LoVo (cell line): ENCODE measurements at regions not wholly inside any gene's neighbourhood (a gene's known extent, or its start where the extent isn't known, plus 50 kb on each side); places are given as distances from the start of the nearest gene placed in this dataset.
"Not testable (repeated sequence)": the region's sequence is repeated elsewhere in the genome, so short reads cannot be mapped to it uniquely, and the experiment has no call there.

Experiments used
- DNase-seq: peaks from one replicate; pipeline ENCODE4 v3.0.0-alpha.2; 2016; ENCODE audit warnings: low spot score

DNA sequence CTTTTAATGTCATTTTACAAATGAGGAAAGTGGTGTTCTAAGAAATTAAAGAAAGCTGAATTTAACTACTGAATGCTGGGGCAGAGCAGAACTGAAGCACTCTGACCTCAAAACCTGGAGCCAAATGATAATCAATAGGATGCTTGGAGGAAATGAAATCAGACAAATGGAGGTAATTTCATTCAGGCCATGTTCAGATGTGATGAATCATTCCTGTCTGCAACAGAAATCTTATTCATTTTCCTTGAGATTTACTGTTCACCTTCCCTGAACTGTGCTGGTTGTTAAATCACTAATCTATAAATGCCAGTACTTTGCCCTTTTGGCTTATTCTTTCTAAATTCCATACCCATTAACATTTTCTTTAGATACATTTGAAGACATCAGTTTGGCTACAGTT lies 85.6 kb upstream of the SNX7 start:
- DNase-seq = no peak

GRCh38 chr1:98565951-98566350 lies 95.6 kb upstream of the SNX7 start:
- DNase-seq = no peak

GRCh38 chr1:98559291-98559690 lies 102.2 kb upstream of the SNX7 start:
- DNase-seq = no peak

- no peak for DNase-seq
These were observed 103.6 kb upstream of the SNX7 start for GRCh38 chr1:98557895-98558294.

- DNase-seq = peak; percentile 43
These were observed 104.9 kb upstream of the SNX7 start for GRCh38 chr1:98556521-98557158.

DNA sequence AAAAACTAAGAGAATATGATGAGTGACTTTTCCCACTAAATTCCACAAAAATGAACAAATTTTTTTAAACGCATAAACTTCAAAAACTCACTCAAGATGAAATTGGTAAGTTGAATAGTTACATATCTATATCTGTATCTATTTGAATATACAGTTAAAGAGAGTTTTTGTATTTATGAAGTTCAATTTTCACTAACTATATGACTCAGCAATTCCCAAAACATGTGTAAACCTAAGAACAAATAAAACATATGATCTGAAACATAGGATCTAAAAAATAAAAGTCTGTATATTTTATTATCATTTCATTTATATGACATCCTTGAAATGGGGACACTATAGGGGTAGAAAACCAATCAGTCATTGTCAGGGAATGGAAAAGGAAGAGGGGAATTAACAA lies 105.7 kb upstream of the SNX7 start:
- no peak for DNase-seq

DNA sequence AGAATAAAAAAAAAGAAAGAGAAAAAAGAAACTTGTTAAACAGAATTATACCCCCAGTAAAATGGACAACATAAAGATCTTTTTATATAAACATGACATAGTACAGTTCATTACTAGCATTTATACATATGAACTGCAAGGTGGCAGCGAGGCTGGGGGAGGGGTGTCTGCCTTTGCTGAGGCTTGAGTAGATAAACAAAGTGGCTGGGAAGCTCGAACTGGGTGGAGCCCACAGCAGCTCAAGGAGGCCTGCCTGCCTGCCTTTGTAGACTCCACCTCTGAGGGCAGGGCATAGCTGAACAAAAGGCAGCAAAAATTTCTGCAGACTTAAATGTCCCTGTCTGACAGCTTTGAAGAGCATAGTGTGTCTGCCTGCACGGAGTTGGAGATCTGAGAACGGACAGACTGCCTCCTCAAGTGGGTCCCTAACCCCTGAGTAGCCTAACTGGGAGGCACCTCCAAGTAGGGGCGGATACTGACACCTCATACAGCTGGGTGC lies 108.9 kb upstream of the SNX7 start:
- not testable (repeated sequence) for DNase-seq

GRCh38 chr1:98550076-98550475 lies 111.4 kb upstream of the SNX7 start:
- no peak for DNase-seq

- DNase-seq = no peak
These were observed 115.2 kb upstream of the SNX7 start for GRCh38 chr1:98546319-98546718.

DNA sequence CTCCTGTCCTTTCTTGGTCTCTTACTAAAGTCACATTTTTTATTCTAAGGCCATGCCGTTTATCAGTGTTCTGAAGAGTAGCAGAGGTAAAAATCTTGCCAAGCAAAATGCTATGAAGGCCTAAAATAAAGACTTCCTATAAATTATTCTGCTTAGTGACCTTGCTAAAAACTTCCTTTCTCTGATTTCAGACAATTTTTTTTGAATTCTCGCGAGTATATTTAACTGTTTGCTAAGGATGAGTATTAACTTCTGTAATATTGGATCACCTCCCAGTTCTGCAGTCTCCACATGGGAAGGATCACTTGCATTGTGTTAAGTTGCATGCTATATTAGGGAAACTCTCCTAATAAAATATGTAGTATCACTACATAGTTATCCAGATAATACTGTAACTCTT lies 123.4 kb upstream of the SNX7 start:
- no peak for DNase-seq

- DNase-seq = no peak
These were observed 138.3 kb upstream of the SNX7 start for GRCh38 chr1:98523256-98523655.

- no peak for DNase-seq
These were observed 145.2 kb upstream of the SNX7 start for GRCh38 chr1:98516306-98516705.

DNA sequence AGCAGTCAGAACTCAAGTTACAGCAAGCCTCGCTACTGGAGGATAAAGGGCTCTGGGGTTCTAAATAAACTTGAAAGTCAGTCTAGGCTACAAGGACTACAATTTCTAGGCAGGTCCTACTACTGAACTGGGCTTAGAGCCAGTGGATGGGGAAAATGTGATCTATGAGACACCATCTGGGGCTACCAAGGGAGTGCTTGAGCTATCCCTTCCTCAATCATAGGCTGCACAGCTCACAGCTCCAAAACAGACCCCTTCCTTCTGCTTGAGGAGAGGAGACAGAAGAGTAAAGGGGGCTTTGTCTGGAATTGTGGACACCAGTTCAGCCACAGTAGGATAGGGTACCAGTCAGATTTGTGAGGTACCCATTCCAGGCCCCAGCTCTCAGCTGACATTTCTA lies 145.8 kb upstream of the SNX7 start:
- DNase-seq = no peak

DNA sequence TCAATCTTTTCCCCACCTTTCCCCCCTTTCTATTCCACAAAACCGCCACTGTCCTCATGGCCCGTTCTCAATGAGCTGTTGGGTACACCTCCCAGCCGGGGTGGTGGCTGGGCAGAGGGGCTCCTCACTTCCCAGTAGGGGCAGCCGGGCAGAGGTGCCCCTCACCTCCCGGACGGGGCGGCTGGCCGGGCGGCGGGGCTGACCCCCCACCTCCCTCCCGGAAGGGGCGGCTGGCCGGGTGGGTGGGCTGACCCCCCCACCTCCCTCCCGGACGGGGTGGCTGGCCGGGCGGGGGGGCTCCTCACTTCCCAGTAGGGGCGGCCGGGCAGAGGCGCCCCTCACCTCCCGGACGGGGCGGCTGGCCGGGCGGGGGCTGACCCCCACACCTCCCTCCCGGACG lies 149.3 kb upstream of the SNX7 start:
- DNase-seq = not testable (repeated sequence)

DNA sequence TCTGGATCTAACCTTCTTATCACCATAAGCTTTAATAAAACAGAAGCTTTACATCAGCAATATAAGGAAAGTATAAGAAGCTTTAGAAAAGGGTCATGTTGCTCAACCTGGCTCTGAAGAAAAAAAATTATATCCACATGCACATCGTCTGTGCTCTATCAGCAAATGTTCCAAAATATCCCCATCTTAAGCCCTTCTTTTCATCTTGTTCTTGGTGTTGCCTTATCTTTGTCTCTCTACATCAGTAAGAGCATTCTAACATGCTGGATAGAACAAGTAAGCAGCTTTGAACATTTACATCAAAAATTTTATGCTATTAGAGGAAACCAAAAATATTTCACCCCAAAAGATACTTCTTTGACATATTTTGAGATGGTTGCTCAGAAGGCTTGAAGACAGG lies 157.8 kb upstream of the SNX7 start:
- DNase-seq = no peak

DNA sequence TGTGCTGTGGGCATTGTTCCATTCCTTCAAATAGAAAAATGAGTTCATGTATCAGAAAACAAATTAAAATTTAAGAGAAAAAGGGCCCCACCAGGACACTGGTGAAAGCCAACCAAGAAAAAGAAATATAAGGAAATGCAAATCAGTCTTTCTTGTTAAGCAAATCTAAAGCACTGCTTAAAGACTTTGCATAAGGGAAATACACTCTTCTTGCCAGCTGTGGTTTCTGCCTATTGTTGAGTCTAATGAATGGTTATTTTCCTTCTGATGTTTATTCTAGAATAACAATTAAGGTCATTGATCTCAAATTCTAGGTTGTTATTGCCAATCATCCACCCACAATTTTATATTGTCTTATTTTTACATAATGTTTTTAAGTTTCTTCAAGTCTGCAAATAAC lies 158.6 kb upstream of the SNX7 start:
- DNase-seq = no peak

DNA sequence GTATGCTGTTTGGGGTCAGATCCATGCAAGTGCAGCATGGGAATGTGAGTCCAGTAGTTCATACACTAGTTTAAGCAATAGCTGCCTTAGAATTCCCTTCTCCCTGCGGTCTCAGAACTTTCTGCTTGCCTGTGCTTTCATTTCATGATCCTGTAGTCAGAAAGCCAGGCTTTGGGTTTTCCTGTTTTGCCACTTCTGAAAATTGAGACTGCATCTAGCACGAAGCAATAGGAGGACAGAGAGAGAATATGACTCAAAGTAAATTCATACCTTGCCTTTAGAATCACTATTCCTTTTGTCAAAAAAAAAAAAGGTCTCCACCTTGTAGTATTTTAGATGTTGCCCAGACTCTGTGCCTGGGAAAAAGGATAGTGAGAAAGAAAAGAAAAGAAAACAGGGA lies 161.2 kb upstream of the SNX7 start:
- DNase-seq = no peak

GRCh38 chr1:98498651-98499050 lies 162.9 kb upstream of the SNX7 start:
- no peak for DNase-seq

GRCh38 chr1:98497497-98497896 lies 164.0 kb upstream of the SNX7 start:
- no peak for DNase-seq

DNA sequence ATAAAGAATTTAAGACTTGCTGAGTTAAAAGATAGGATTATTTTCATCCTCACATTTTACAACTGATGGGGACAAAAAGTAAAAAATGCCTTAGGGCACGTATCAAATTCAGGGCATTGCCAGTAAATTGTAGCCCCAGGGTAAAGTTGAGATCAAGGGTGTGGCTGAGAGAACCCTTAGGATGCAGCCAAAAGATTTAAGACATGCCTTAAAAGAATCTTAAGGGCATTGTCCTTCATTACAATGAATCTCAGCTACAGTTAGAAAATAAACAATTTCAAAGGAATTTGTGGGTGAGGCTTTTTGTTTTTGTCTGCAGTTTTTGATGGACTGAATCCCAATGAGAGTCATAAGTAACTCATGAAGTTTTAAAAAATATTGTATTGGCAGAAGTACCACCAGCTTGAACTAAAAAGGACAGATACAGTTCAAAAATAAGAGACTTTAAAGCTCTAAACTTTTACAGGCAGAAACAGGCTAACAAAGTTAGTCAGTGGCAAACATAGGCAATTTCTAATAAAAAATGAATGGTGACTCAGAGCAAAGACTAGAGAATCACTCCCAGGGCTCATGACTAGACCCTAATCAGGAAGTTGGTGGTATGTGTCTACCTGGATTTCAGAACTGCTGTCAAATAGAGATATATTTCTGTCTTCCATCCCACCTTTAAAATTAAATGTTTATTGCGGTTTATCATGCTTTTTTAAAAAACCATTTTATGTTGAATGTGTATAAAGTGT lies 165.1 kb upstream of the SNX7 start:
- DNase-seq = no peak

- DNase-seq = no peak
These were observed 168.1 kb upstream of the SNX7 start for GRCh38 chr1:98493469-98493868.

GRCh38 chr1:98490099-98490498 lies 171.4 kb upstream of the SNX7 start:
- DNase-seq = no peak

DNA sequence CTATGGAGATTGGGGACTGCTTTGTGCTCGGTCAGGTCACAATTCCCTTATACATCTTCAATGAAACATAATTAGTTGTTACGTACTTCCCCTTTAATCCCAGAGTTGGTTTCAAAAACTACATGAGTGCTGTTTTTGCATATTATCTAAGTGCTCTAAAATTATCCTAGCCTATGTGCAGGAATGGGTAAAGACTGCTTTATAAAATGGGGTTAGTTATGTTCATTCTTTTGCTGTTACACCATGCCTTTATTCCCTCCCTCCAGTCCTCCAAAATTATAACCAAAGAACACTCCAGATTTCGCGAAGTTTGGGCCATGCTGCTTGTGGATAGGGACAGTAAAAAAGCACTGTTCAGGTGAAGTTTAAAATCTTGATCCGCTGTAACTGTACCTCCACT lies 173.9 kb upstream of the SNX7 start:
- no peak for DNase-seq

DNA sequence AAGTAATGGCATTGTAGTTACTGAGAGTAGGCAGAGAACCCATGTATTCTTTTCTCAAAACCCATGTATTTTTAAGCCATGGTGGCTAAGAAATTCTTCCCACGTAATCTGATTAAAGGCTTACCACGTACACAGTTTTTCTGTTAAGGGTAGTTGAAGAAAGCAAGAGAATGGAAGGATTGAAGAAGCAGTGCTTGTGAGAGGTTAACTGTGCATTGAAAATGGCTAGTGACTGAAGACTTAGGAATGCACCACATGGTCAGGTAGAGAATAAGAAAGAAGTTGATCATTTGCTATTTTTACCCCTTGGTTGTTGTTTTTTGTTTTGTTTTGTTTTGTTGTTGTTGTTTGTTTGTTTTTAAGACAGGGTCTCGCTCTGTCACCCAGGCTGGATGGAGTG lies 178.9 kb upstream of the SNX7 start:
- DNase-seq = no peak
